Chondrocyte (in vitro differentiated cells): ENCODE measurements at regions not wholly inside any gene's neighbourhood (a gene's known extent, or its start where the extent isn't known, plus 50 kb on each side); places are given as distances from the start of the nearest gene placed in this dataset.
"Not testable (repeated sequence)": the region's sequence is repeated elsewhere in the genome, so short reads cannot be mapped to it uniquely, and the experiment has no call there.

Experiments used
- DNase-seq: peaks from one replicate; pipeline ENCODE4 v3.0.0; 2021; ENCODE audit warnings: mixed read lengths, low spot score
- H3K27ac Mint-ChIP-seq: one replicate; pipeline ENCODE4 v1.8.0; 2021; ENCODE audit warnings: mild to moderate bottlenecking, moderate library complexity, mixed read lengths; ENCODE audit not compliant: unreplicated experiment
- H3K27me3 Mint-ChIP-seq: 2 replicates; pipeline ENCODE4 v1.8.0; 2021; ENCODE audit warnings: low read depth, mixed read lengths
- H3K36me3 Mint-ChIP-seq: 2 replicates; pipeline ENCODE4 v1.8.0; 2021; ENCODE audit warnings: low read depth, mixed read lengths
- H3K4me1 Mint-ChIP-seq: 2 replicates; pipeline ENCODE4 v1.8.0; 2021; ENCODE audit warnings: low read depth, mild to moderate bottlenecking, mixed read lengths
- H3K4me3 Mint-ChIP-seq: one replicate; pipeline ENCODE4 v1.8.0; 2021; ENCODE audit warnings: mild to moderate bottlenecking, moderate library complexity, mixed read lengths; ENCODE audit not compliant: unreplicated experiment
- H3K9me3 Mint-ChIP-seq: 2 replicates; pipeline ENCODE4 v1.8.0; 2021; ENCODE audit warnings: low read depth, mixed read lengths
- CTCF ChIP-seq: fragments of 200-600 bp; sonication (generic); IDR thresholded peaks from 2 replicates; pipeline ENCODE4 v1.5.0; 2021; ENCODE audit warnings: antibody characterized with exemption, mild to moderate bottlenecking, moderate library complexity

- Mint-ChIP-seq H3K9me3 (no peaks in the 10 kb centered on the region), H3K4me1 (peaks cover 13% of the 10 kb centered on the region), H3K36me3 (no peaks in the 10 kb centered on the region), H3K4me3 (no peak overlapping the region), H3K27me3 (no peaks in the 10 kb centered on the region), H3K27ac (no peak overlapping the region)
- no peak for DNase-seq
- TF ChIP-seq CTCF, result no peak
Observed at GRCh38 chr6:144954241-144954556, 669.1 kb downstream of the UTRN start.

- Mint-ChIP-seq H3K4me1 (peaks cover 13% of the 10 kb centered on the region), H3K27ac (no peak overlapping the region), H3K36me3 (no peaks in the 10 kb centered on the region), H3K9me3 (no peaks in the 10 kb centered on the region), H3K27me3 (no peaks in the 10 kb centered on the region), H3K4me3 (no peak overlapping the region)
- TF ChIP-seq CTCF, result no peak
- DNase-seq, result no peak
Observed at GRCh38 chr6:144955392-144955791, 670.3 kb downstream of the UTRN start.

- H3K4me3 Mint-ChIP-seq, result no peak overlapping the region
- no peaks in the 10 kb centered on the region for H3K27me3 Mint-ChIP-seq
- TF ChIP-seq CTCF, result no peak
- H3K27ac Mint-ChIP-seq, result no peak overlapping the region
- H3K9me3 Mint-ChIP-seq, result no peaks in the 10 kb centered on the region
- no peak for DNase-seq
- H3K4me1 Mint-ChIP-seq, result peaks cover 13% of the 10 kb centered on the region
- no peaks in the 10 kb centered on the region for H3K36me3 Mint-ChIP-seq
Observed at GRCh38 chr6:144955859-144956258, 670.7 kb downstream of the UTRN start.

- not testable (repeated sequence) for H3K27me3 Mint-ChIP-seq
Observed at GRCh38 chr6:144956697-144957096, 671.6 kb downstream of the UTRN start.

GRCh38 chr6:144957236-144957937 lies 672.3 kb downstream of the UTRN start:
- no peak for DNase-seq
- H3K27ac Mint-ChIP-seq, result no peak overlapping the region
- H3K4me3 Mint-ChIP-seq, result no peak overlapping the region
- TF ChIP-seq CTCF, result no peak
- no peaks in the 10 kb centered on the region for H3K27me3 Mint-ChIP-seq
- no peaks in the 10 kb centered on the region for H3K36me3 Mint-ChIP-seq
- no peaks in the 10 kb centered on the region for H3K9me3 Mint-ChIP-seq
- peaks cover 13% of the 10 kb centered on the region for H3K4me1 Mint-ChIP-seq

More at GRCh38 chr6:144956697-144957096, 671.6 kb downstream of the UTRN start:
- H3K27ac Mint-ChIP-seq, H3K9me3 Mint-ChIP-seq, DNase-seq, H3K36me3 Mint-ChIP-seq, H3K4me3 Mint-ChIP-seq: not testable (repeated sequence)
- H3K4me1 Mint-ChIP-seq, result peaks cover 13% of the 10 kb centered on the region

- TF ChIP-seq CTCF, result no peak
- no peak for DNase-seq
- Mint-ChIP-seq H3K9me3 (peaks cover 5% of the 10 kb centered on the region), H3K4me3 (no peak overlapping the region), H3K36me3 (peaks cover 4% of the 10 kb centered on the region), H3K4me1 (no peaks in the 10 kb centered on the region), H3K27me3 (no peaks in the 10 kb centered on the region), H3K27ac (no peak overlapping the region)
Observed at GRCh38 chr6:144969154-144969553, 684.0 kb downstream of the UTRN start.
